LNCAP (cell line): ENCODE measurements at regions not wholly inside any gene's neighbourhood (a gene's known extent, or its start where the extent isn't known, plus 50 kb on each side); places are given as distances from the start of the nearest gene placed in this dataset.
A peak's percentile ranks its signal among the peaks of the same experiment; 100 is the strongest.

ENCODE experiments used
- TF ChIP-seq, protein P1 (sequence below): fragments of 450-650 bp; IDR thresholded peaks from 2 replicates; pipeline ENCODE4 v1.5.1; 2017; ENCODE audit warnings: mild to moderate bottlenecking

DNA sequence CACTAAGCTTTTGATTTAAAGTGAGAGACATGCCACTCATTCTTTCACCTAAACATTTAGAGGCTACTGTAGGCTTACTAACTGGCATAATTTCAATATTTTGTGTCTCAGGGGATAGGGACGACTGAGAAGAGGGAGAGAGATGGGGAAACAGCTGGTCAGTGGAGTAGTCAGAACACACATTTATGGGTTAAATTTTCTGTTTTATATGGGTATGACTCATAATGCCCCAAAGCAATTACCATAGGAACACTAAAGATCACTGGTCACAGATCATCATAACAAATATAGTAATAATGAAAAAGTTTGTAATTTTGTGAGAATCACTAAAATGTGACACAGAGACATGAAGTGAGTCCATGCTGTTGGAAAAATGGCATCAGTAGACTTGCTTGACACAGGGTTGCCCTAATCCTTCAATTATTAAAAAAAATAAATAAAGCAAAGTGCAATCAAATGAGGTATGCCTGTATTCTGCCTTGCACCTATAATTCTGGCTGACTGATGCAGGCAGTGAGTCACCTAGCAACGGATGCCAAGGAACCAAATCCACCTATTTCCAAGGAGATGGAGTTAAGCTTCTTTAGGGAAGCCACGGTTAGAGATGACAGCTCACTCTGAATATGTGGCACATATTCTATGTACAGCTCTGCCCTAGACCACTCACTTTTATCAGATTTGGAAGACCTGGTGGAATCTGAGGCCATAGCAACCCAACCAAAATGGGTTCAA is 166.1 kb downstream of the MARCHF11 start:
- TF ChIP-seq, protein P1, sequence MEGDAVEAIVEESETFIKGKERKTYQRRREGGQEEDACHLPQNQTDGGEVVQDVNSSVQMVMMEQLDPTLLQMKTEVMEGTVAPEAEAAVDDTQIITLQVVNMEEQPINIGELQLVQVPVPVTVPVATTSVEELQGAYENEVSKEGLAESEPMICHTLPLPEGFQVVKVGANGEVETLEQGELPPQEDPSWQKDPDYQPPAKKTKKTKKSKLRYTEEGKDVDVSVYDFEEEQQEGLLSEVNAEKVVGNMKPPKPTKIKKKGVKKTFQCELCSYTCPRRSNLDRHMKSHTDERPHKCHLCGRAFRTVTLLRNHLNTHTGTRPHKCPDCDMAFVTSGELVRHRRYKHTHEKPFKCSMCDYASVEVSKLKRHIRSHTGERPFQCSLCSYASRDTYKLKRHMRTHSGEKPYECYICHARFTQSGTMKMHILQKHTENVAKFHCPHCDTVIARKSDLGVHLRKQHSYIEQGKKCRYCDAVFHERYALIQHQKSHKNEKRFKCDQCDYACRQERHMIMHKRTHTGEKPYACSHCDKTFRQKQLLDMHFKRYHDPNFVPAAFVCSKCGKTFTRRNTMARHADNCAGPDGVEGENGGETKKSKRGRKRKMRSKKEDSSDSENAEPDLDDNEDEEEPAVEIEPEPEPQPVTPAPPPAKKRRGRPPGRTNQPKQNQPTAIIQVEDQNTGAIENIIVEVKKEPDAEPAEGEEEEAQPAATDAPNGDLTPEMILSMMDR, result no peak

DNA sequence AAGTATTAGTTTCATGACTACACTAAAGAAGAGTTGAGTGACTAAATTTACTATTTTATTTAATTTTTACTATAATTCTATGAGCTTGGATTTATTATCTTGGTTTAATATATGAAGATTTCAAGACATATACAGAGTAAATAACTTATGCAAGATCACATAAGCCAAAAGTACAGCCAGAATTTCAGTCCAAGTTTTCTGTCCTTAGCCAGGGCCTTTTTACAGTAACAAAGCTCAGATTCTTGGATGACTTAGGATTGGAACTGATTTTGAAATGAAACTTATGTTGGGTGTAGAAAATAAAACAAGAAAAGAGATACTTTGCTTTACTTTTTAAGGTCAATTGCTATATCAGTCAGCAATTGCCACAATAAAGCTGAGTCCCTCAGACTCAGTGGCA is 170.3 kb downstream of the MARCHF11 start:
- TF ChIP-seq, protein P1, result no peak

DNA sequence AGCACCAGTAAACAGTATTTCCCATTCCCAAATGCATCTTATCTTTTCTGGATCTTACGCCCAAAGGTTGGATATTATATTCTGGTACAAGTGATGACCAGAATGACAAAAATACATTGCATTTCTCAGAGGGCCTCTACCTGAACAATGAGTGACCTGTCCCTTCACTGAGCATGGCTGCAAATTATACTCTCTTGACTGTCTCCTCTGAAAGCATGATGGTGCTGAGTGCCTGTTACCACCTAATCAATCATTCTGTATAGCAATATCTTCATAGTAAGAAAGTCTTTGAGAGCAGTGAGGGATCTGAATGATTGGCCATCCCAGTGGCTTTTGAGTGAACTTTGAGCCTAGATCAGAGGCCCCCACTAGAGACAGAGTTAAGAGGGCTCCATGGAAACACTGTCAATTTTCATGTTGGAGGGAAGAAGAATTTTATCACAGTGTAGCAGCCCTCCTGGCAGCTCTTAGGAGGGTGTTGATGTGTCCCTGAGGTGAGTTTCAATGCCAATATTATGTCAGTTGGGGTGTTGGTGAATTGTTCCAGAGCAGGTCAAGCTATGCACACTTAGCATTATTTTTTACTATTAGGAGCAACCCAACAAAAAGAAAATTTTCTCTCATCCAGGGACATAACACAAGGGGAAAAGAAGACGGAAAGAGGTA is 171.7 kb downstream of the MARCHF11 start:
- TF ChIP-seq, protein P1, result no peak

DNA sequence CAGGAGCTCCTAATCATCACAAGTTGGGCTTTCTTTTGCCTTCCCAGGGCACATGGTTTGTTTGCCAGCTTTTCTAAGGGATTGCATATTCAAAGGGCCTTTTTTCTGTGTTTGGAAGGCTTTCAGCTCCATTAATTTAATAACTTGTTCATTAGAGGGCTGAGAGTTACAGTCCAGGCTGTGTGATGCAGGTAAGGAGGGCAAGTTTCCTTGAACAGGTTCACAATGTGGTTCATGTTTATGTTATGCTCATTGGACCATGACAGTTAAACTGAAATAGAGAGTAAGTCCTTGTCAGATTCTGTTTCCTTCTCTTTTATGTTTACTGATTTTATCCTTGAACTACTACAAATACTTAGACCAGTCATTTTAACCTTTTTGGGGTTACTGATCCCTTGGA is 174.4 kb downstream of the MARCHF11 start:
- TF ChIP-seq, protein P1, result no peak

DNA sequence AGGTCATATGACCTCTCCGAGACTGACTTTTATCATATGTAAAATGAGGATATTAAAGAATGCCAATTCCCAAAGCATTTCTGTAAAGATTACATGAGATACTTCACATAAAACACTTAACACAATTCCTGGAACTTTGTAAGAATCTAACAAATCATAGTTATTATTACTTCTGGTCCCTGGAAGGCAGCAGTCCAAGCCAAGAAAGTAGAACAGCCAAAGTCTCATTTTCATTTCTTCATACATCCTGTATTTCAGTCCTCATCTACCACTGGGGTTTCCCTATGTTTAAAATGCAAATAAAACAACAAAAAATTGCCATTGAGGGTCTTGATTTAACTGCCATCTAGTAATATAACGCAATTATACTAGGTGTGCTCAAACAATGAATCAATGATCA is 179.5 kb downstream of the MARCHF11 start:
- TF ChIP-seq, protein P1, result no peak

DNA sequence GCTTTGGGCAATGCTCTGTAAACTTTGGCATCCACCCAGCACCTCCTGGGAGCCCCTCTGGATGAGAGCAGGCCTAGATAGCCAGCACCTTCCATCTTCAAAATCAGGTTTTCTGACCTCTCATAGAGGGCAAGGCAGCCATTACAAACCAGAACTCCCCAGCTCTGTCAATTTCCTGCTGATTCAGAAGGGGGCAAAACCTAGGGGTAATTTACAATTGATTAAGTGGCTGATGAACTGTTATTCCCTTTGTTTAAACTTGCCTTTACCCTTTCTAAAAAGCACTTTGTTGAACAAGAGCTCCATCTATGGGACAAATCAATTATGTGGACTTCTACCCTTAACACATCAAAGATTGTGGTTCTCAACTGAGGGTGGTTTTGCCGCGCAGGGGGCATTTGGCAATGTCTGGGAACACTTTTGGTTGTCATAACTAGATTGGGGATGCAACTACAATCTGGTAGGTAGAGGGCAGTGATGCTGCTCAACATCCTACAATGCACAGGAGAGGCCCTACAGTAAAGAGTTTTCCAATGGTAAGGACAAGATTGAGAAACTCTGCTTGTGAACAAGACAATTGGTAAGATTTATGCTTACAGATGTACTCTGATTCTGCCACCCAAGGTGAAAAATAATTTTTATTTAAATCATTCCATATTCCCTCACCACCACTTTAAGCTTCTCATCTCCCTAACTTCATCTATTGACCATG is 184.1 kb downstream of the MARCHF11 start:
- TF ChIP-seq, protein P1, result peak; percentile 72

DNA sequence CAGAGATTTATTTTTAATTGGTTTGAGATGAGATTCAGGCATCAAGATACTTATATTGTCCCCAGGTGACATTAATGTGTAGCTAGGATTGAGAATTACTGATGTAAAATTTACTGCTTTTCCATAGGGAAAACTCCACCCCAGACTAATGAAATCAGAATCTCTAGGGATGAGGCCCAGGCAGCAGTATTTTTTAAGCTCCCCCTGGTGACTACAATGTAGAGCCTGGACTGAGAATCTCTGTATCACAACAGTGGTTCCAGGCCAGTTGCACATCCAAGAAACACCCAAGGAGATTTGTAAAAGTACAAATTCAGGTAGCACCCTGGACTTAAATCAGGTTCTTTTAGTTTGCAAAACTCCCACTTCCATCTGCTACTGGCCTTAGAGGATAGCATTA is 185.7 kb downstream of the MARCHF11 start:
- TF ChIP-seq, protein P1, result peak; percentile 40; the same call in 1 of the 2 replicates
